Midbrain (tissue), 1 donor: ENCODE measurements at regions not wholly inside any gene's neighbourhood (a gene's known extent, or its start where the extent isn't known, plus 50 kb on each side); places are given as distances from the start of the nearest gene placed in this dataset.

ENCODE experiments used
- DNase-seq: peaks from one replicate; lab custom pipeline; 2025; lab: John Stamatoyannopoulos, UW

DNA sequence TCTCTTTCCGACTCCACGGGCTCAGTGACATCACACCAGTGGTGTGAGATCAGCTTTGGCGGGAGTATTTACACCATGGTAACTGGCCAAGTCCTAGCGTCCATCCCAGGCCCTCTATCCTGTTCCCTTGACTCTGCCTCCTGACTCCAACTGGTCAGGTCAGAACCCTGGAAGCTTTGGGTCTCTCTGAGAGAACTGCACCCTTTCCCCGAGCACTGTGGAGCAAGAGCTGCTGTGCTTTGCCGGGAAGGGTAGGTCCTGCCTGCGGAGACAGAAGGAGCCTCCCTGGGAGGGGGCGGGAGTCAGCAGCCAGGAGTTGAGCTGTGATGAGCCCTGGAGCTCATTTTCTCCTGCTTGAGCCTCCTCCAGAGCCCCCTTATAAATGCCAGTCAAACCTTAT is 212.1 kb upstream of the TNRC6C start:
- DNase-seq = no peak

DNA sequence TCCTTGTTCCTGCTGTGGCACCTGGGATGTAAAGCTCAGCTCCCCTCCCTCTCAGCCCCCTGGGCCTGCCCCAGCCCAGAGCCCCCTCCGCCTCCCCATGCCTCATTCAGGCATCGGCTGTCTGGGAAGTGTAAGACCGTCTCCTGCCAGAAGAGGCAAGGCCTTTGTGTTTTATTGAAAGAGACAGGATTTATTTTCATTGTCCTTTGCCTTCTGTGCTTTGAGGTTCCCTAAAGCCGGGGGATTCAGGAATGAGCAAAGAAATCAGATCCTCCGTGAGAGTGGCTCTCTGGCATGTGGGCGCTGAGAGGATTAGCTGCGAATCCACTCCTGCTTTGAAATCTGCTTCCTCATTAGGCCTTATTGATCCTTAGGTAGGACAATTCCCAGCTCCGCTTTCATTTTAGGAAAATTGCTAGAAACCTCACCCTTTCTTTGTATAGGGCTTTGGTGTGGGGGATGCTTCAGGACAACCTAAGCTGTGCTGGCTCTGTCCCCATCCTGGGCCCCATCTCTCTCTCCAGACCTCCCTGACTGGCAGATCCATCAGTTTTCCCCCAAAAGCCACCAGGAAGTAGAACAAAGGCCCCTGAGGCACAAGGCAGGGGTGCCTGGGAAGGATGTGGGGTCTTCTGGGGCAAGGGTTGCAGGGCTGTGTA is 211.5 kb upstream of the TNRC6C start:
- no peak for DNase-seq

DNA sequence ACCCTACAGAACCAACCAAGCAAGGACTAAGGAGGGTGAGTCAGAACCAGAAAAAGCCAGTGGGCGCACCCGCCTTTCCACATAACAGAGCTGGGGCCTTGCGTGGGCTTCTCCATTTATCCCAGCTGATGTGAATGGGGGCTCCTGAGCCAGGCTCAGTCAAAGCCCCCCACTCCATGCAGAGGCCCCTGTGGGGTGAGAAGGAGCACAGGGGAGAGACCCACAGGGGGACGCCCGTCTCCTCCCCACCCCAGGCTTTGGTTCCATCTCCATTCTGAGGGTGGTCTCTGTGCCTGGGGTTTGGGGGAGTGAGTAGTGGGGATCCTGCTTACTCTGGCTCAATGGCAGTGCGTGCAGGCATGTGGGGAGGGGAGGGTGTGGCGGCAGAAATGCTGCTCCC is 210.1 kb upstream of the TNRC6C start:
- no peak for DNase-seq

DNA sequence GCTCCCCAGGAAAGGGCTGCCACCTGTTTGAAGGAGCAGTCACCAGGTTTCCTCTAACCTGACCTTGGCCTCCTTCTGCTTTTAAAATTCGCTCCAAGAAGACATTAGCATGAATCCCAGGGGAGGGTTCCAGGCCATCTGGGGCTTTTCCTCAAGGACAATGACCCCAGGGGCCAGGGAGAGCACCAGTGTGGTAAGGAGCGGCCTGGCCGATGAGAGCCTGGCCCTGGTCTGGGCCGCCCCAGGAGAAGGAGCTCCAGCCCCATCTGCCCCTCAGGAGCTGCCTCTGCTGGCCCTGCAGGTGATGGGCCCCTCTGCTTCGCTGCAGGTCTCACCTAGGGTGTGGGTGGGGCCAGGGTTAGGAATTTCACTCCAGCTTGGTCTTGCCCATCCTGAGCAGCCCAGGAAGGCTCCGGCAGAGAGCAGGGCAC is 209.2 kb upstream of the TNRC6C start:
- DNase-seq = no peak

DNA sequence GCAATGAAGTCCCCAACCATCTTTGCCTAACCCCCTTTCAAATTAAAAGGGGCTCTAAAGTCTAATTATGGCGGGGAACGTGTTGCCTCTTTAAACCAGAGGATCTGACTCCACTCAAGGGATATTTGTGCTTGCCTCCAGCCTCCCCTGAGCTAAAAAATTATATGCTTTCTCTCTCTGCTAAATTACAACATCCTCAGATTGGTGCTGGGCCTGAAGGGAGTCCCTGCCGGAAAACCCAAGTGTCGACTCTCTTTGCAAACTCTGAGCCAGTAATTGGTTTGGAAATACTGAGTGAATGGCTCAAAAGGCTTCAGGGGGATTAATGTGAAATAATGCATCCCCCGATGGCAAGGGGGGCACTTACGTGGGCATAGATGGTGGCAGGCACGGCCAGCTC is 208.5 kb upstream of the TNRC6C start:
- DNase-seq = no peak

DNA sequence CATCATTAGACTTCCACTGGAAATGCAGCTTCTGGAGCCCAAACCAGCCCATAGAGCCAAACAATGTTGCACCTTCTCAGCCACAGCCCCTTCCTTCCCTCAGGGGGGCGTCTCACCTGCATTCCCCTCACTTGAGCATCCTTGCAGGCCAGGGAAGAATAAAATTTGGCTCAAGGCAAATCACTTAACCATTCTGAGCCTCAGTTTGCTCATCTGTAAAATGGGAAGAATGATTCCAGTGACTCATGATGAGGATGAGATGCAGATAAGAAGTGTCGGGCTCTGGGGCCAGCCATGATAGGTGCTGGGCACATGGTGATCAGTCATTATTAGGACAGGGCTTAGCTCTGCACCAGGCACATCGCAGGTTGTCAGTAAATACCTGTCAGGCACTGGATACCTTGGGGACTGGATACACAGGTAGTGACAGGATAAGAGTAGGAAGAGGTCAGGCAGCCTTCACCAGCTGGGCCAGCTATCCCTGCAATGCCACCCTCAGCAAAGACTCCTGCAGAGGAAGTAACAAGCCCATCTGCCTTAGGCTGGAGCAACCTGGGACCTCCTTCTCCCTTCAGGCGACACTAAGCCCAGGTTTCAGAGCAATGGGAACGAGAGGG is 208.0 kb upstream of the TNRC6C start:
- DNase-seq = no peak

DNA sequence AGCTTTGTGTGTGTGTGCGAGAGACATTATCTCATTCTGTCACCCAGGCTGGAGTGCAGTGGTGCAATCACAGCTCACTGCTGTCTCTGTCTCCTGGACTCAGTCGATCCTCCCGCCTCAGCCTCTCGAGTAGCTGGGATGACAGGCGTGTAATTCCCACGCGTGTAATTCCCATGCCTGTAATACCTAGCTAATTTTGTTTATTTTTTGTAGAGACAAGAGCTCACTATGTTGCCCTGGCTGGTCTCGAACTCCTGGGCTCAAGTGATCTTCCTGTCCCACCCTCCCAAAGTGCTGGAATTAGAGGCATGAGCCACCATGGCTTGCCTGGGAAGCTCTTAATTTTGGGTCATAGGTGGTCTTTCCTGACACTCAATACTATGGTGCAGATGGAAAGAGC is 205.3 kb upstream of the TNRC6C start:
- no peak for DNase-seq

DNA sequence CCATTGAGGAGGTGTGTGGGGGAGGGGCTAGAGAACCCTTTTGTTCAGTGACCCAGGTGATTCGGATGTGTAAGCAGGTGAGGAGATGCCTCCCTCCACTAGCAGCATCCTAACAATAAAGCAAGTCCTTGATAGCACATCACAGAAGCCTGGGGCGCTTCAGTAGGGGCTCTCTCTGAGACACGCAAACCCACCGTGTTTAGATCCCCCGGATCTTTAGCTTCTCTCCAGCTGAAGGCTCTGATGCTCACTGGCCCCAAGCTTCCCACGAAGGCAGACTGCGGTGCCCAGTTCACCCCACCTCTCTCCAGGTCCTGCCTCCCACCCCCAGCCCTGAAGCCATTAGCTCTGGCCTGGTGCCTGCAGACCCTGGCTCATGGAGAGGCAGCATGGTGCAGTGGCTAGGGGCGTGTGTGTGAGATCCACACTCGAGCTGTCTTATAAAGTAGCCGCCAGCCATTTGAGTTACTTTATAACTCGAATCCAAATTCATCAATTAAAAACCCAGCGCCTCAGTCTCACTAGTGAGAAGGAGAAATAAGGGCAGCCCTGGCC is 204.7 kb upstream of the TNRC6C start:
- no peak for DNase-seq

DNA sequence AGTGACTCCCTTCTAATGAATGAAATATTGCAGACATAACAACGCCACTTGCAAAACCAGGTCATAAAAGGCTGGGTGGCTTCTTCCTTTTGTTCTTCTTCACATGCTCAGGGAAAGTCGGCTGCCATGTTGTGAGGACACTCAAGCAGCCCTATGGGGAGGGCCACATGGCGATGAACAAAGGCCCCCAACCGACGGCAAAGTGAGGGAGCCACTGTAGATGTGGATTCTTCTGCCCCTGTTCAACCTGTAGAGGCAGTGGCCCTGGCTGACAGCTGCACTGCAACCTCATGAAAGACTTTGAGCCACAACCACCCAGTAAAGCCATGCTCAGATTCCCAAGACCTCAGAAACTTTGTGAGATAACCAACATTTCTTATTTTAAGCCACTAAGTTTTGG is 203.5 kb upstream of the TNRC6C start:
- DNase-seq = no peak

DNA sequence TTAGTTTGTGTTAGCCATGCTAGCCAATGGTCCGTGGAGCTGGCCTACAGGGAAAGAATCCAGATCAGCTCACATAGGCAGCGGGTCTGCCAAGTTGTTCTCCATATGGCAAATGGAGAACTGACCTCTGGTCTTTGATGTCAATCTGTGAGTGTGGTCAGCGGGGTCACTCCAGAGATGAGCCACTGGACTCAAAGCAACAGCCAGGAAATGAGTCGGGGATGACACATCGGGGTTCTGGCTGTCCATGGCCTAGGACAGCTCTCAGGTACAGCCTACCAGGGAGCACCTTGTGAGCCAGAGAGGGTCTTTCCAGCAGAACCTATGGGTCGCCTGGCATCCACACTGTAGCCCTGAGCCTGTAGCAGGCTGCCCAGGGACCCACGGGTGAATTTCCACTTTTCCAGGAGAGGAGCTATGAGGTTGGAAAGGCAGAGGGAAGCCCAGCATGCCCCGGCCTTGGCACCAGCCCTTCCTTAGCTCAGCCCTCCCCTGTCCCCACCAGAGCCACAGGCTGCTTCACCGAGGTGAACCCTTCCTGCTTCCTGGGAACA is 203.0 kb upstream of the TNRC6C start:
- no peak for DNase-seq

DNA sequence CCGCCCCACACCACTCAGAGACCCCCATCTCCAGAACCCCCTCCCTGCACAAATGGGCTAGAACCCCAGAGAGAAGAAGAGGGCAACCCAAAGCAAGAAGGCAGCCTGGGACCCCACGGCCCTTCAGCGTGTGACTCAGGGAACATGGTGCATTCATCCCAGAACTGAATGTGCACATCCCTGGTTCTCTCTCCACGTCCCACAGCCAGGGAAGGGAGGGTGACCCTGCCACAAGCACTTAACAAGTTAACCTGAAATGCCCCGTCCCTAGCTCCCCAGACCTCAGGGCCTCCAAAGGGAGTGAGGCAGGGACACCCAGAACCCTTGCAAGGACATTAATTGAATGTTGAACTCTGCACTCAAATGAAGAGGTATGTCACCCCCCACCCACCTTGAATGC is 202.5 kb upstream of the TNRC6C start:
- no peak for DNase-seq

DNA sequence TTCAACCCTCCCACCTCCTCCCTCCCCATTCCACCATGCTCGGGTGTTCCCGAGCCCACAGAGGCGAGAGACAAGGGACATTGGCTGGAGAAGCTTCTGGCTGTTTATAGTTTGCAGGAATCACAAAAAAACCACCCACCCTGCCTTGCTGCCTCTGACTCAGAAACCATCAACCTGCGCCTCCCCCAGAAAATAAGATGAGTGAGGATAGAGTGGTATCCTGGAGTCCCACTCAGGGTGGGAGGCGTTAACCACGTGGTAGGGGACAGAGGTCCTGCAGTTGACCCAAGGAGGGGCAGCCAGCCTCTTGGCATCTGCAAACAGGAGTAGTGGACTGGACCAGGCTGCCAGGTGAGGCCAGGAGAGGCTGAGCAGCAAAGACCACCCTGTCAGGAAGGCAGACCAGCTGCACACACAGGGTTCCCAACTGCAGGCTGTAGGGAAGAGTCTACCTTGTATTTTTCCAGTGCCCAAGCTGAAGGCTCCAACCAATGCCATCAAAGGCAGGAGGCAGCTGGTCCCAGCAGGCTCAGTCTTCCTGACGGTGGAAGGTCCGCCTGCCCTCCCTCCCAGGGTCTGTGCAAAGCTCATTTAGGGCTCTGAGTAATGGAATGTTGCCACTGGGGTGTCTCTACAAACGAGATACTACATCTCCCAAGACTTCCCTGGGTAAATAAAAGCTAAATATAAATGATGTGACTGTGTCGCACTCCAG is 201.5 kb upstream of the TNRC6C start:
- DNase-seq = no peak

DNA sequence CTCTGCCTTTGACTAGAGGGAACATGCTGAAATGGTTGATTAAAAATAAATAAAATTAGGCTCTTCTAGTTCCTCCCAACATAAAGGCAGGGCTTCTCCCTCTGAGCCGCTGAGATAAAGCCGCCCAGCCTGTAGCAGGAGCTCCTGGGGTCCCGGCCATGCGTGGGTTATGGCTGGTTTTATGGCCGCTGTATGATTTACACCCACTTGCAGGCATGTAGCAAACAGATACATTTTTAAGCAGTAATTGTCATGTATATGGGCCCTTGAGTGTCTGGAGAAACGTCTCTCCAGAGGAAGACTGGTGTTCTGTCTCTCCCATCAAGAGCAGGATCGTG is 201.0 kb upstream of the TNRC6C start:
- DNase-seq = no peak

DNA sequence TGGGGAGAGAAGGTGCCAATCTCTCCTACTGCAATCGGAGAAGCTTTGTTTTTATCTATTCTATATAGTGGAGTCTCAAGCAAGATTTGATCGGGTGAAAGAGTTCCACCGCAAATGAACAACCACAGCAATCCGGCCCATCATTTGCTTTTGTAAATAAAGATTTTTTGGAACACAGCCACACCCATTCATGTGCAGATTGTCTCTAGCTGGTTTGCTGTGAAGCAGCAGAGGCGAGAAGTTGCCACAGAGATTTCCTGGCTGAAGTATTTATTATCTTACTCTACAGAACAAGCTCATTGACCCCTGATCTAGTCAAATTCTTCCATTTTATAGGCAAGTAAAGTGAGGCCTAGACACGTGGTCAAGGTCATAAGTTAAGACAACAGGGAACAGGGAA is 195.5 kb upstream of the TNRC6C start:
- DNase-seq = no peak

DNA sequence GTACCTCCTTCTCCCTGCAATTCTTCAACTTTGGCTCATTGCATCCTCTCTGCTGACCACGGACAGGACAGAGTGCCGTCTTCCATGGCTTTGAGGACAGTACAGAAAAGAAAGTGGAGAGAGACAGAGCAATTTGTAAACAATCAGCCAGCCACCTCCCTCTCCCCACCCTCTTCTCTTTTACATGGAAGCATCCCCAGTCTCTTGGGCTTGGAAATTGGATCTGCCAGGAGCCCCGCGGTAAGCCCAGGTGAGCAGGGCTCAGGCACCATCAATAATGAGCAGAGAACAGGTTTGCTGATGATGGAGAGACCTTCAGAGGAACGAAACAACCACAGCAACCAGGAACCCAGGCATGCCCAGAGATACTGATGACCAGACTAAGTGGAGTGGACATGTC is 194.9 kb upstream of the TNRC6C start:
- no peak for DNase-seq

DNA sequence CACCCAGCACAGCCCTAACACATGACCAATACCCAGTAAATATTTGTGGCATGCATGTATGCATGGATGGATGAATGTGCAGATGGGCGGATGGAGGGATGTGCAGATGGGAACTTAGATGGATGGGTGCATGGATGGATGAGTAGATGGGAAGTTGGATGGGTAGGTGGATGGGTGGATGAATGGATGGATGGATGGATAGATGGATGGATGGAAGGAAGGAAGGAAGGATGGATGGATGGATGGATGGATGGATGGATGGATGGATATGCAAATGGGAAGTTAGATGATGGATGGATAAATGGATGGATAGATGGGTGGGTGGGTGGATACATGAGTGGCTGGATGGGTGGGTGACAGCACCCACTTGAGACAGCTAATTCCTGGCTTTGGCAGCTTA is 193.2 kb upstream of the TNRC6C start:
- DNase-seq = no peak

DNA sequence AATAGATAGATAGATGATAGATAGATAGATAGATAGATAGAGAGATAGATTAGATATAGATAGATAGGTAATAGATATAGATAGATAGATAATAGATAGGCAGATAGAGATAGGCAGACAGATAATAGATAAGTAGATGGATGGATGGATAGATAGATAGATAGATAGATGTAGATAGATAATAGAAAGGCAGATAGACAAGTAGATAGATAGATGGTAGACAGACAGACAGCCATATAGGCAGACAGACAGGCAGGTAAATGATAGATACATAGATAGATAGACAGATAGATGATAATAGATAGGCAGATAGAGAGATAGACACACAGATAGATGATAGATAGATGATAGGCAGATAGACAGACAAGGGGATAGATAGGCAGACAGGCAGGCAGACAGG is 191.4 kb upstream of the TNRC6C start:
- no peak for DNase-seq

DNA sequence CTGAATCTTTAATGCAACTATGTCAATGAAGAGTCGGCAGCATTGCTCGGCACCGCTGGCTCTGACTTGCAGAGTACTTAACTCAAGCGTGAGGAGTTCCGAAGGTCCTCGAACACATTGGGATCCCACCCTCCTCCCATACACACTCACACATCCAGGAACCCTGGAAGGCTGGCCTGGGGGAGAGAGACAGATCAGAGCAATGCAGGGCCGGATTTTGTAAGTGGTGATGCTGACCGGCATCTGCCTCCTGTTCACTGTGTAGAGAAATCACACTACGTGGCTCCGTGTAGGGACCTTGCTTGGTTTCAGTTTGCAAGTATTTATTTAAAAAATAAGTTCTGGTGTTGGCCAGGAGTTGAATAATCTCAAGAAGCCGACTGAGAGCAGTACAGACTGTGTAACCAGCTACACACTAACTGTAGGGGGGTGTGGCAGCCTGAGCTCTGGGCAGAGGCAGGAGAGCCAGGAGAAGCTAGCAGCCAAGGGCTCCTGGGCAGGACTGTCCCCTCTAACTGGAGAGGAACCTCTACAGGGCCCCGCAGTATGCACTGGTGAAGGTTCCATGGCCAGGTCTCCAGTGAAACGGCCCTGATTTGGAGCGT is 190.2 kb upstream of the TNRC6C start:
- no peak for DNase-seq

DNA sequence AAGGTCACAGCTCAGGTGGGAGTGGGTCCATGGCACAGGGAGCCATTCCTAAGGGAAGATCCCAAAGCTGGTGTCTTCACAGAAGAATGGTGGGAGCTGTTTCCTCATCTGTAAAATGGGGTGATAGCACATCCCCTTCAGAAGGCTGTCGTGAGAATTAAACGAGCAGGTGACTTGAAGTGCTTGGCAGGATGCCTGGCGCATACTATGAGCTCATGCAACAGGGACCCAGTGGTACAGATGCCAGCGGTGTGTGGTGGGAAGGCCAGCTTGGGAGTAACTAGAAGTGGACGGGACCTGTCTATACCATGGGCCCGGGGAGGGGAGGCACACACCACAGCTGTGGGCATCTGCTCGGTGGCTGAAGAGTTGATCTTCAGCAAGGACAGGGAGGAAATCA is 189.3 kb upstream of the TNRC6C start:
- no peak for DNase-seq

DNA sequence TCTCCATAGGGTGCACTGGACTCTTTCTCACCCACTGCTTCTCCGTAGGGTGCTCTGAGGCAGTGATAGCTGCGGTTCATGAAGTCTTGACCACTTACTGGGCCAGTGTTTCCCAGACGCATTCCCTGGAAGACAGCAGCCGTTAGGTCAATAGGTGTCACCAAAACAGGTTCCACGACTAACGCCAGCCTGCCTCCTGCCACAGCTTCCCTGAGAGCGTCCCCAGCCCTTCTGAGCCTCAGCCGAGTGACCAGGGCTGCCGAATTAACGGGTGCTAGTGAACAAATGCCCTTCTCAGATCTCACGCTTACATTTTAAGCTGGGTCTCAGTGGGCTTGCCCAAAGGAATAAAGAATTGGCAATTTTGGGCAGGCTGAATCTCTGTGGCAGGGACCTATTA is 188.7 kb upstream of the TNRC6C start:
- no peak for DNase-seq

DNA sequence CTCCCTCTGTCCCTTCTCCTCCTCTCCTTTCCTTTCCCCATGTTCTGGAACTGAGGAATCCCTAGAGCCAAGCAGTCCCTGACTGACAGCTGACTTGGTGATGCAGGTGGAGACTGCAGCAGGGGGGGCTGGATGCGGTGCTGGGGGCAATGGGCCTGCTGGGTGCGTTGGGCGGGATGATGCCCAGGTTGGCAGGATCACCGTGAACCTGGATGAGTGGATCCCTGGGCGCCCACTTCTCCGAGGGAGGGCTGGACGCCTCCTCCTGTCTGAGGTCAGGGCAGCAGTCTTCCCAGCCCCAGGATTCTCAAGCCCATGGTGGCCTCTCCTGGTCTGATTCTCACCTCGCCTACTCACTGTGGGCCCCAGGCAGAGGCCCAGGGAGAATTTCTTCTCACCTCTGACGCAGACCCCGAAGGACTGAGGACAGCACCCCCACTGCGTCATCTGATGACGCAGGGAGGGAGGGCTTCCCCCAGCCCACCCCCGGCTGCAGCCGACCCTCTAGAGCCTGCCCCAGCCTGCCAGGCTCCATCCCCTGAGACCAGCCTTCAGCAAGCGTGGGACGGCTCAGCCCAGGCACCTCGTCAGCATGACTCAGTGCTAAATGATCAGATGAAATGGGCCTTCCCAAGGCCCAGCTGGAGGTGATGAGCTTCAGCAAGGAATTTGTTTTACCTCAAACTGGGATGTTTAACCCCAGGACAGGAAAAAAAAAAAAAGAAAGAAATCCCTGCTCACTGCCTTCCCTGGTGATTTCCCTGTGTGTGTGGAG is 188.0 kb upstream of the TNRC6C start:
- DNase-seq = no peak

DNA sequence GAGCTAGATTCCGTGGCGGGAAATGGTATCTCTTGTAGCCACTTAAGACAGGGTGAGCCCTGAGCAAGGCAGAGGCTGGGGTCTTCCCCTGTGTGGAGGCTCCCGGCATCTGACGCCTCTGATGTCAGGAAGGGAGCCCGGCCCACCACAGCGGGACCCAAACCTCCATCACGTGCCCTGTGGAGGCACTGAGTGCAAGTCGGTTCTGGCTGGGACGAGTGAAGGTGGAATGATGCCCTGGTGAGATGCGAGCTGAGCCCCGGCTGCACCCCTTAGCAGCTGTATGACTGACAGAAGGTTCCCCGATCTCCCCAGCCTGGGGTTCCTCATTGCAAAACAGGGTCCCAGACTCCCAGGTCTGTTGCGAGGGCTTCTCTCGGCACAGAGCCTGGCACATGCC is 187.4 kb upstream of the TNRC6C start:
- no peak for DNase-seq
